LoVo (cell line): ENCODE measurements at regions not wholly inside any gene's neighbourhood (a gene's known extent, or its start where the extent isn't known, plus 50 kb on each side); places are given as distances from the start of the nearest gene placed in this dataset.
"Not testable (repeated sequence)": the region's sequence is repeated elsewhere in the genome, so short reads cannot be mapped to it uniquely, and the experiment has no call there.

ENCODE experiments used
- DNase-seq: peaks from one replicate; pipeline ENCODE4 v3.0.0-alpha.2; 2016; ENCODE audit warnings: low spot score

DNA sequence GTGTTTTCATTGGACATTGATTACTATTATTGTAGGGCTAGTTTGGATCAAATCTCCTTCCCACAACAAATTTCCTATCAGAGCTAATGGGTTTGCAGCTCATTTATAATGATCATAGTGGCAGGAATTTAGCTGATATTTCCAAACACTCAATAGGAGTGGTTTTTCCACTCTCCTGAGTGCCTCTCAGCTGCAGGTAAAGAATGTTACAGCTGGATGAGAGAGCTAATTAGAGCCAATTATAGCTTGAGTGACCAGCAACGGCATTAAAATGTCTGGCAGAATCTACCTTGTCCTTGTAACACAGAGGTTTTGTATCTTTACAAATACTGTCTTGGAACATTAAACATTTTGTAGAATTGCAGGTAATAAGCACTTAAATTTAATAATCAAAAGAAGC, 602.8 kb upstream of the EPHA5 start:
- DNase-seq, result no peak

- DNase-seq, result not testable (repeated sequence)
Measured at GRCh38 chr4:66270356-66270755, 600.1 kb upstream of the EPHA5 start.

- not testable (repeated sequence) for DNase-seq
Measured at GRCh38 chr4:66266554-66266953, 596.3 kb upstream of the EPHA5 start.

- no peak for DNase-seq
Measured at GRCh38 chr4:66266035-66266434, 595.7 kb upstream of the EPHA5 start.

DNA sequence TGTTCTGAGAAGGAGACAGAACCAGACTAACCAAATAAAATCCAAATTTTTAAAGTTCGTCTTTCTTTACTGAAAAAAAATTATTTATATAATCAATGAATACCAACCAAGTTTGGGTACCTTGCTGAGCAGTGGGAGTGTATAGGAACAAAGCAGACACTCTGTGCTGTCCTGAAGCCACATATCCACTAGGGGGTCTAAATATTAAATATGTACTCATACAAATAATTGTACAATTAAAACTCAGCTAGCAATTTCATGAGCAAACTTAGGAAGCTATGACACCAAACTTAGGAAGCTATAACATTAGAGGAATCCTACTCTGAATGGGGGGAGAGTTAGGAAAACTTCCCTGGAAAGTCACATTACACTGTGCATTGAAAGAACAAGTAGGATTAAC, 582.0 kb upstream of the EPHA5 start:
- no peak for DNase-seq

- no peak for DNase-seq
Measured at GRCh38 chr4:66246643-66247042, 576.4 kb upstream of the EPHA5 start.

- DNase-seq, result no peak
Measured at GRCh38 chr4:66235876-66236275, 565.6 kb upstream of the EPHA5 start.

DNA sequence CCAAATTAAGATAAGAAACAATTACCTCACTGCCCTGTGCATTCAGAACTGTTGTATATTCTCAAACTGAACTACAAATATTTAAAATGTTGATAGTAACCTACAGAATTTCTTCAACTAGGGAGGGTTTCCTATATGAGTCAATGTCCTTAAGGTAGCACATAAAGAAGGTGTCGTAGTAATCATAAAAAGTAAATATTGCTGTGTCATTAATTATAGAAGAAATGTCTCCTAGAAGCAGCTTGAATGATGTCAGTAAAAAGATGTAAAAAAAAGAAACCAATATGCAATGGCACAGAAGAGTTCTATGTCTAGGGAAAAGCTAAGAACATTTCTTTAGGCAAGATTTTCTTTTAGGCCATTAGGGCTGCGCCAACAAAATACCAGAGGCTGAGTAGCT, 559.6 kb upstream of the EPHA5 start:
- no peak for DNase-seq

DNA sequence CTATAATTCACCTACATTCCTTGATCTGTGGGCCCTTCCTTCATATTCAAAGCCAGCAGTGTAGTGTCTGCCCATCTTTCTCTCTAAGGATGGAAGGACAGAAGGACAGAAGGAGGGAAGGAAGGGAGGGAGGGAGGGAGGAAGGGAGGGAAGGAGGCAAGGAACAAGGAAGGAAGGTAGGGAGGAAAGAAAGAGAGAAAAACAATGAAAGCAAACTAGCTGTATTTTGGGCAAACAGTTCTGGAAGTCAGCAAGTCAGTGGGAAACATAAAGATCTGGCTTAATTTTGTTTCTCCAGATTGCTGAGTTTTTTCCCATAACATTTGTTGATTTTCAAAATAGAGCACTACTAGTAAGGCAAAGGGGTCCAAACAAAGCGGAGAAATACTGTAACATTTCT, 555.2 kb upstream of the EPHA5 start:
- no peak for DNase-seq

DNA sequence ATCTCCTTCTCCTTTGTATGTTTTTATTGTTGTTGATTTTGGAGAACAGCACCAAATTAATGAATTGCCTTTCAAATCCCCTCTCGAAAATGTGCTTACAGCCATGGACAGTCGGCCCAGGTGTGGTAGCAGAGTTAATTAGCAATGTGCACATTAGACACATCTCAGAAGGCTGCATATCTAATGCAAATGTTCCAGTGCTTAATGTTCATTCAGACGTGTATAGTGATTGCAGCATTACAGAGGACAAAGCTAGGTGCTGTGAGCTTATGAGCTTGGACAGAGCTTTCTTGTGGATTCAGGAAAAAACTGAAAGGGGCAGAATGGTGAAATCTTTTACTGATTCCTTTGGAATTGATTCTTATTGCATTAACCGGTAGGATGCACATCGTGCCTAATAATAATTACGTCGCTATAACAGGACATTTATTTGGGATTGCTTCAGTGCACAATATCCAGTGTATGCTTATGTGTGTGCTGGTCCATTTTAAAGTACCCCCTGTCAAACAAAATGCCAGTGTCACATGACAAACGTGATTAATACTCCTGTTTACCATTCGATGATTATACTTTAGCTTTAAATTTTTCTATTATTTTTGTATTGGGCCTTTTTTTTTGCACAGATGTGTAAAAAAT, 552.9 kb upstream of the EPHA5 start:
- no peak for DNase-seq

DNA sequence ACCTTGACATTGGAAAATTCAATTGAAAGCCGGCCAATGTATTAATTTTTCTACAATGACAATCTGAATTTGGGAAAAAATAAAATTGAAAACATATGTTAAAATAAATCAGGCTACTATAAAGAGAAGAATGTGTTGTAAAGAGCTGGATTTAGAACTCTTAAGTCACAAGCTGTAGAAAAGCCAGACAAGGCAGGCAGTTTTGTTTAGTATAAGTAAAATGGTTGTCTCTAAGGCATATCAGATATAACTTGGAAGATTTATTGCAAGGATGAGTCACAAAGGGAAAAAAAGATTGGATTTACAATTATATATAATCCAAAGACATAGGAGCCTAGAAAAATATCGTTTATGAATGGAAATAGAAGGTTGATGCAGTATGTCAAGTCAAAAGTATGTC, 549.1 kb upstream of the EPHA5 start:
- DNase-seq, result no peak

DNA sequence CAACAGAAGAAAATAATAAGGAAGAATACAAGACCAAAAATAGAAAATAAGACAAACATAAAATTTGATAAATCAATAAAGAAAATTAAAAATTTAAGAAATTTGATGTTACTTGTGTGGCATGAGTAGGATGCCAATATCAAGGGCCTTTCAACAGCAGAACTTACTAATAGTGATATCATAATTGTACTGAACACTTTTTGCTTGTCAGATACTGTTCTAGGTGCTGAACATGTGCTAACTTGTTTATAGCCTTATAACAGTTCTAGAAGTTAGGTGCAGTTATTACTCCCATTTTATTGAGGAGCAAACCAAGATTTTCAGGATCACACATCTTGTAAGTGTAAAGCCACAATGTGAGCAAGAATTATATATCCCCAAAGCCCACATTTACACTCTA, 546.0 kb upstream of the EPHA5 start:
- no peak for DNase-seq

DNA sequence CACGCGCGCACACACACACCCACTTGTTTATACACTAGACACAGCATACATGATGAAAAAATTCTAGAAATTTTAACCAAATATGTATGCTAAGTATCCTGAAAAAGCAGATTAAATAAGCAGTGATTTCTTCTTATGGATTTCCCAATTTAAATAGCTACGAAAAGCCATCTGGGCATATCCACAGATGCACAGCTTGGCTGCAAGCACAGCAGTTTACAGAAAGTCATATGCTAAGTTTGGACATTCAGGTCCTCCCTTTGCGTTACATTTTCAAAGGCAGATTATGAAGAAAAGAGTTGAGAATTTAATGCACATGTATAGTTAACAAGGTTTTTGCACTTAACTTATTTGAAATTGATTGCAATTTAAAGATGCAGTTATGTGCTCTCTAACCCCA, 542.2 kb upstream of the EPHA5 start:
- no peak for DNase-seq

GRCh38 chr4:66204534-66205247, 534.4 kb upstream of the EPHA5 start:
- DNase-seq, result no peak

- DNase-seq, result no peak
Measured at GRCh38 chr4:66202870-66203269, 532.6 kb upstream of the EPHA5 start.

GRCh38 chr4:66197451-66197850, 527.2 kb upstream of the EPHA5 start:
- DNase-seq, result no peak

DNA sequence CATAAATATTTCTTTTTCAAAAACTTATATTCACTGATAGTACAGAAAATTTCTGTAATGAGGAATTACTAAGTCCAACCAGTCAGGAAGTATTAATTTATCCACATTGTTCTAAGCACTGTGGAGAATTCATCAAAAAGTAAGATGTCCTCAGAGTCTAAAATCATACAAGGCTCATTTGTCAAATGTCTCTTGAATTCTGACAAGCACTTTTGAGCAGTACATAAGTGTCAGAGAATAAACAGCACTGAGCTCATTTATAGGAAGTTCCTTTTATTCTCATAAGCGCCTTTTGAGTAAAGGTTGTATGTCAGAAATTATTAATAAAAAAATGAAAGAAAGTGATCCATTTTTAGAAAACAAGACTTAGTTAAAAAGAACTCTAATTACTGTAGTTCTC, 523.2 kb upstream of the EPHA5 start:
- no peak for DNase-seq

DNA sequence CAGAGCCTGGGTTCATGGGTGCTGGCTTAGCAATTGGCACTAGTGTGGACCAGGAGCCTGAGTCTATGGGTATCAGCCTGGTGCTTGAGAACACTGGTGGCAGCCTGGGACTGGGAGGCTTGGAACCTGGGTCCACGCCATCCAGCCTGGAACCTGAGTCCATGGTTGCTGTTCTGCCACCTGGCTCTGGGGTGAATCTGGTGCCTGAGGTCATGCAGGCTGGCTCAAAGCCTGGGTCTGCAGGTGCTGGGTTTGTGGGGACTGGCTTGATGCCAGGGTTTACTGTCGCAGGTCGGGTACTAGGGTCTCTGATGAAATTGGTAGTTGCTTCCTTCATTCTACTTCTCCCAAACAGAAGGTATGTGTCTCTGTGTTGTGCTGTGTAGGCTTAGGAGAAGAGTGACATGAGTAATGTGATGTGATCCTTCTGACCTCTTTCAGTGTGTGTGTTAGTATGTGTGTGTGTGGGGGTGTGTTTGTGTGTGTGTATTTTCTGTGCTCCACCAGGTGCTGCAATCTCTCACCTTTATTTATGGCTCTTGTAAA, 517.0 kb upstream of the EPHA5 start:
- DNase-seq, result no peak

DNA sequence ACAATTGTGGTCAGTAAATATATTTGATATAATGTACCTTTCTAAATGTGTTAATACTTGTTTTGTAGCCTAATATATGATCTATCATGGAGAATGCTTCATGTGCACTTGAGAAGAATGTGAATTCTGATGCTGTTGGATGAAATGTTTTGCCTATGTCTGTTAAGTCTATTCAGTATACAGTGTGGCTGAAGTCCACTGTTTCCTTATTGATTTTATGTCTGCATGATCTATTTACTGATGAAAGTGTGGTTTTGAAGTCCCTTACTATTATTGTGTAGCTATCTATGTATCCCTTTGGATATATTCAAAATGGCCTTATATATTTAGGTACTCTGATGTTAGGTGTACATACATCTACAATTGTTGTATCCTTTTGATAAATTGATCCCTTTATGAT, 515.8 kb upstream of the EPHA5 start:
- DNase-seq, result no peak

DNA sequence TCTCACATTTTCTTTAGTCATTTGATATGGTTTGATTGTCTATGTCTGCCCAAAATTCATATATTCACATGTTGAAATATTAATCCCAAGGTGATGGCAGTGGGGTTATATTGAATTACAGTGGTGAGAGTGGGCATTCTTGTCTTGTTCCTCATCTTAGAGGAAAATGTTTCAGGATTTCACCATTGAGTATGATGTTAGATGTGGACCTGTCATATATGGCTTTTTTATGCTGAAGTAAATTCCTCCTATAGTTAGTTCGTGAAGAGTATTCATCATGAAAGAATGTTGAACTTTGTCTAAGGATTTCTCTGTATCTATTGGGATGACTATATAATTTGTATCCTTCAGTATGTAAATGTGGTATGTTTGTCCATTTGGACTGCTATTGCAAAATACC, 512.3 kb upstream of the EPHA5 start:
- no peak for DNase-seq

DNA sequence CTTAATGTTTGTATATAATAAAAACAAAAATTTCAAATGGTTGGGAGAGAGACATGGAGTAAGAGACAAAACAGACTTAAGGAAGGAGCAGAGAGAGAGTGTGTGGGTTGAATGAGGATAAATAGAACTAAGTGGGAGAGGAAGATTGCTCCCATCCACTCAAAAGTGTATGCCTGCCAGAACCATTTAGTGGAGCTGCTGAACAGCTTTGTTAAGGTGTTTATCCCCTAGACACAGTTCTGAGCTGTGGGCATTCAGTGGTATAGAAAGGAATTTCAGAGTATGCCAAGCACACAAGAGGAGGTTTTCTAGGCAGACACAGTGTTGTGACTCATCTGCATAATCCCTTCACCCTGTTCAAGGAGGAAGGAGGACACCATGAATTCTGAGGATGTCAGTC, 508.6 kb upstream of the EPHA5 start:
- peak; percentile 26 for DNase-seq

GRCh38 chr4:66169341-66169740, 499.1 kb upstream of the EPHA5 start:
- DNase-seq, result no peak

DNA sequence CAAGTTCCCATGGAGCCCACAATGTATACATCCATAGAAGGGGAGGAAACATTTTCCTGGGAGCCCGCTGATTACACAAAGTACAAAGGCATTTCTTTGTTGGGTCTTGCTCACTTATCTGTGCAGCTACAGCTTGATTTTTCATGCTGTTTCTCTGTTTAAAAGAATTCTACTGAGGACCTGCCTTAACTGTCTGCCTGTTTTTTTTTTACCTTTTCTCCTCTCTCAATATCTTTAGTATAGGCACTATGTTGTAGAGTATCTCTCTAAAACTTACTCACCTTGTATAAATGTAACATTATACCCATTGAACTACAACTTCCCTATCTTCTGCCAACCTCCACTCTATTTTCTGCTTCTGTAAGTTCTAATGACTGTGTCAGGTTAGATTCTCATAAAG, 494.6 kb upstream of the EPHA5 start:
- DNase-seq, result no peak

GRCh38 chr4:66160606-66161005, 490.3 kb upstream of the EPHA5 start:
- DNase-seq, result no peak
